ENCODE measurements at regions not wholly inside any gene's neighbourhood (a gene's known extent, or its start where the extent isn't known, plus 50 kb on each side); places are given as distances from the start of the nearest gene placed in this dataset.

GRCh38 chr1:234848972-234849649 lies 239.1 kb upstream of the IRF2BP2 start:
- TF ChIP-seq CTCF (IDR thresholded peaks at IDR 0.05) (no peak), EZH2phosphoT487 (IDR thresholded peaks at IDR 0.05) (no peak)

All from neural progenitor cell (in vitro differentiated cells).